ENCODE measurements at regions not wholly inside any gene's neighbourhood (a gene's known extent, or its start where the extent isn't known, plus 50 kb on each side); places are given as distances from the start of the nearest gene placed in this dataset.
"Not testable (repeated sequence)": the region's sequence is repeated elsewhere in the genome, so short reads cannot be mapped to it uniquely, and the experiment has no call there.

DNA sequence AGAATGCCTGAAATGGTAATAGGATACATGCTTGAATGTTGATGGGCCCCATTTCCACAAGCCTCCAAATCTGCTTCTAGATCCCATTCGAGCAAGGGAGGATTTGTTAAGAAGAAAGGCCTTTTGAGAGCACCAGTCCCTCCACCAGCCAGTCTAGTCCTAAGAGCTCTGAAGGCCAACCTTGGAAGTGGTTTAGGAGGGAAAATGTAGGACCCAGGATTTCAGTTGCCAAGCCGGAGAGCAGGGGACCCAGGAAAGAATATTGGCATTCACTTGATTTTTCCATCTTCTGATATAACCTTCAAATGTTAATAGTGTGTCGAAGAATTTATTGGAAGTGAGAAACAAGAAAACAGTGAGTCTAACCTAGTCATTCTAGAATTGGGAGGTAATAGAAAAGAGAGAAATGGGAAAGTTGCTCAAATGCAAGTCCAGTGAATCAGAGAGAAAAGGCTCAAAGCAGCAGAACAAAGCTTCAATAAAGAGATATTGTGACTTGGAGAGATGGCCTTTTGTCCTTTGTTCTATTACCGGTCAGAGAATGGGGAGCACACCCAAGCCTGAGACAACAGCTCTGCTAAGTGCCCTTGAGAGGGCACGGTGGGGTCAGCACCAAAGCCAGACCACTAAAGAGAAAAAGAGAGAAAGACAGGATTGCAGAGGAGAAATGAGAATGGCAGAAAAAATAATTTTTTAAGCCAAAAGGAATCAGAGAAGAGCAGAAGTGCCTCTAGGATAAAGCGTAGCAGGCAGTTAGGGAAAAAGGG, 130.0 kb downstream of the SPDYE17 start:
- H3K4me1 Mint-ChIP-seq (ENCODE audit: low read depth in 2 of 2); H3K9me3 Mint-ChIP-seq; H3K27ac Mint-ChIP-seq; H3K36me3 Mint-ChIP-seq (ENCODE audit: insufficient read depth); H3K4me3 Mint-ChIP-seq; DNase-seq; H3K27me3 Mint-ChIP-seq; ATAC-seq (replicated peaks): not testable (repeated sequence)

GRCh38 chr7:76898807-76899206, 133.4 kb downstream of the SPDYE17 start:
- not testable (repeated sequence) for H3K36me3 Mint-ChIP-seq (ENCODE audit: insufficient read depth); H3K4me1 Mint-ChIP-seq (ENCODE audit: low read depth in 2 of 2); H3K4me3 Mint-ChIP-seq; ATAC-seq (replicated peaks); H3K27me3 Mint-ChIP-seq; DNase-seq; H3K27ac Mint-ChIP-seq; H3K9me3 Mint-ChIP-seq

- H3K36me3 Mint-ChIP-seq (ENCODE audit: insufficient read depth); H3K9me3 Mint-ChIP-seq; H3K27ac Mint-ChIP-seq; DNase-seq; H3K4me1 Mint-ChIP-seq (ENCODE audit: low read depth in 2 of 2); ATAC-seq (replicated peaks); H3K4me3 Mint-ChIP-seq; H3K27me3 Mint-ChIP-seq: not testable (repeated sequence)
Measured at GRCh38 chr7:76897007-76897406, 135.2 kb downstream of the SPDYE17 start.

GRCh38 chr7:76895696-76896095, 136.5 kb downstream of the SPDYE17 start:
- ATAC-seq (replicated peaks); DNase-seq; H3K27ac Mint-ChIP-seq; H3K36me3 Mint-ChIP-seq (ENCODE audit: insufficient read depth); H3K27me3 Mint-ChIP-seq; H3K4me1 Mint-ChIP-seq (ENCODE audit: low read depth in 2 of 2); H3K9me3 Mint-ChIP-seq; H3K4me3 Mint-ChIP-seq: not testable (repeated sequence)

DNA sequence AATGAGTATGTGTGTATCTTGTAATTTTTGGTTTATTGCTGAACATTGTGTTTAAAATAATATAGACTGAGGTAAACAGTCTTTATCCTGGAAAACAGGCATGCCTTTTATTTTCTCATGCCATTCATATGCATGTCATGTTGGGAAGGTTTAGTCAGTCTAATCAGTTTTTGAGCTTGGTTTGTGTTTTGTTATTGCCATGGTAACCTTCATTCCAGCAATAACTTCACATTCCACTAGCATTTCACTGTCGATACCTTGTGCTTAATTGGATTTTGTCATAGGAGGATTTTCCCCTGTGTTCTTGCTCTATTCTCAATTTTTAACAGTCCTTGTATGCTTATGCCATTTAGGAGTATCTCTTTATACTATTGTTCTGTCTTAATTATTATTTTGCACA, 140.4 kb downstream of the SPDYE17 start:
- not testable (repeated sequence) for H3K4me1 Mint-ChIP-seq (ENCODE audit: low read depth in 2 of 2); H3K4me3 Mint-ChIP-seq; H3K27ac Mint-ChIP-seq; ATAC-seq (replicated peaks); H3K36me3 Mint-ChIP-seq (ENCODE audit: insufficient read depth); H3K9me3 Mint-ChIP-seq; H3K27me3 Mint-ChIP-seq; DNase-seq

DNA sequence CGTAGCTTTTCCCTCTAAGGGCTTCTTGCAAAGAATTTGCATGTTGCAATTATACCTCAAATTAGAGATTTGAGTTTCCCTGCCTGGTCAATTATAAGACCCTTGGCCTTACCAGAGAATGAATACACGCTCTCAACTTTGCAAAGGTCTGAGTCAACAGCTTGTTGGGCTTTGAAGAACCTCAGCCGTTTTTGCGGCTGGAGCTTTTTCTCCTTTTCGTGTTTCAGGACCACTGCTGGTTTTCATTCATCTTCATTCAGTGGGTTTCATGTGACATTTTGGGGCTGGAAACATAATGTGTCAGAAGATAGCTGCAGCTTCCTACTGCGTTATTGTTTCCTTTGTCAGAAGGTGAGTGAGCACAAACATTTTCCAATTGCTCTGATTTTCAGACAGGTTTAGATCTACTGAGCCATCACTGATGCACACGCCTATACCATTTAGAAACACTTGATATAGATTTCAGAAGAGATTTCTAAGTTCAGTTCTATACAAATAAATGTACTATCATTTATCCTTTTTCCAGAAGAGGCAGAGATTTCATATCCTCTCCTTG, 152.3 kb downstream of the SPDYE17 start:
- H3K9me3 Mint-ChIP-seq; H3K4me3 Mint-ChIP-seq; H3K4me1 Mint-ChIP-seq (ENCODE audit: low read depth in 2 of 2); ATAC-seq (replicated peaks); H3K27me3 Mint-ChIP-seq; H3K27ac Mint-ChIP-seq; H3K36me3 Mint-ChIP-seq (ENCODE audit: insufficient read depth); DNase-seq: not testable (repeated sequence)

- H3K36me3 Mint-ChIP-seq (ENCODE audit: insufficient read depth); H3K9me3 Mint-ChIP-seq; H3K27ac Mint-ChIP-seq; H3K4me3 Mint-ChIP-seq; H3K27me3 Mint-ChIP-seq; DNase-seq; ATAC-seq (replicated peaks); H3K4me1 Mint-ChIP-seq (ENCODE audit: low read depth in 2 of 2): not testable (repeated sequence)
Measured at GRCh38 chr7:76875760-76876159, 156.4 kb downstream of the SPDYE17 start.

GRCh38 chr7:76870504-76870808, 161.7 kb downstream of the SPDYE17 start:
- not testable (repeated sequence) for H3K27ac Mint-ChIP-seq; DNase-seq; H3K4me1 Mint-ChIP-seq (ENCODE audit: low read depth in 2 of 2); ATAC-seq (replicated peaks); H3K36me3 Mint-ChIP-seq (ENCODE audit: insufficient read depth); H3K27me3 Mint-ChIP-seq; H3K9me3 Mint-ChIP-seq; H3K4me3 Mint-ChIP-seq

DNA sequence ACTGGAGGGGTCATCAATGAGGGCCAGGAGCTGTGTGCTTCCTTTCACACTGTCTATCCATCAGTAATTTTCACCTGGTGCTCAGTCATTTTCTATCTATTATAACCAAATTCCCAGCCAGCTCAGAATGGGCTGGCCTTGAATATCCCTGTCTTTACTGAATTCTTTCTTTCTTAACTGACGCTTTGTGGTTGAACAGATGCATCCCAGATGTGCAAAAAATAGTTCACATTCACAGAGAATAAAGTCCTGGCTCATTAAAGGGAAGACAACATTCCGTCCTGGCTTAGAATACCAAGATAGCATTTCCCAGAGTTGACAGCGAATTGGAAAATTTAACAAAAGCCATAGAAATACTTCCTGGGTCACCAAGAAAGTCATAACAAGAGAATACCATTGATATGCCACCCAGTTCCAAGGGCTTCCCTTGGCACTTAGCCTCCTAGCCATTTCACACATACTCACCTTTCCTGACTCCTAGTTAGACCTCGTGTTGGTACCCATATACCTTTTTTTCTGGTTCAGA, 164.7 kb downstream of the SPDYE17 start:
- DNase-seq; H3K27me3 Mint-ChIP-seq; ATAC-seq (replicated peaks); H3K4me1 Mint-ChIP-seq (ENCODE audit: low read depth in 2 of 2); H3K36me3 Mint-ChIP-seq (ENCODE audit: insufficient read depth); H3K27ac Mint-ChIP-seq; H3K4me3 Mint-ChIP-seq; H3K9me3 Mint-ChIP-seq: not testable (repeated sequence)

DNA sequence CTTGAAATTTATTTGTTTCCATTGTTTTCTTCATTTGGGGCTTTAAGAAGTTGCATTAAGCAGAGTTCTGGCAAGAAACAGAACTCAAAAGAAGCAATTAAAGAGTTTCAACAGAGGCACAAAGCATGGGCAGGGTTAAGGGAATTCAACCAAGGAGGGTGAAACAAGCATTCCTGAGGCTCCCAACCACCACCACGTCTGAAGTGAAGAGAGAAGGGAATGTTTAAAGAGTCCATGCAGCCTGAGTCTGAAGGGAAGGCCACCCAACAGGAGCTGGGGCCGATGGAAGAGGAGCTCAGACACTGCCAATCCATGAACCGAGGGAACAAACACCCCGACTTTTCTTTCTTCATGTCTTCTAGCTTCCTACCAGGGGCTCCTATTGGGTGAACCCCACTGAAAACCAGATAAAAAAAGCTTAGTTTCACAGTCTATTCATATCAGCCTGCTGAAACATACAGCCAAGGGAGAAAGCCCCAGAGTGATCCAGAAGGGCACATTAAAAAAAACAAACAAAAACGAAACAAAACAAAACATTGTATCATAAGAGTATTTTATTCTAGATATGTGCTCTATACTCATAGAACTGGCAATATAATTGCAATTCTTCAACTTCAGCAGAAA, 168.9 kb downstream of the SPDYE17 start:
- DNase-seq; H3K36me3 Mint-ChIP-seq (ENCODE audit: insufficient read depth); H3K27me3 Mint-ChIP-seq; ATAC-seq (replicated peaks); H3K4me3 Mint-ChIP-seq; H3K27ac Mint-ChIP-seq; H3K9me3 Mint-ChIP-seq; H3K4me1 Mint-ChIP-seq (ENCODE audit: low read depth in 2 of 2): not testable (repeated sequence)

GRCh38 chr7:76862241-76862640, 169.9 kb downstream of the SPDYE17 start:
- ATAC-seq (replicated peaks); H3K4me1 Mint-ChIP-seq (ENCODE audit: low read depth in 2 of 2); H3K27me3 Mint-ChIP-seq; H3K36me3 Mint-ChIP-seq (ENCODE audit: insufficient read depth); H3K4me3 Mint-ChIP-seq; DNase-seq; H3K27ac Mint-ChIP-seq; H3K9me3 Mint-ChIP-seq: not testable (repeated sequence)

GRCh38 chr7:76859933-76860332, 172.2 kb downstream of the SPDYE17 start:
- H3K9me3 Mint-ChIP-seq; H3K27ac Mint-ChIP-seq; H3K4me1 Mint-ChIP-seq (ENCODE audit: low read depth in 2 of 2); ATAC-seq (replicated peaks); H3K36me3 Mint-ChIP-seq (ENCODE audit: insufficient read depth); DNase-seq; H3K27me3 Mint-ChIP-seq; H3K4me3 Mint-ChIP-seq: not testable (repeated sequence)

GRCh38 chr7:76854631-76855030, 177.5 kb downstream of the SPDYE17 start:
- not testable (repeated sequence) for H3K27ac Mint-ChIP-seq; H3K36me3 Mint-ChIP-seq (ENCODE audit: insufficient read depth); H3K4me3 Mint-ChIP-seq; H3K9me3 Mint-ChIP-seq; H3K27me3 Mint-ChIP-seq; H3K4me1 Mint-ChIP-seq (ENCODE audit: low read depth in 2 of 2); ATAC-seq (replicated peaks); DNase-seq
